CD8-positive, alpha-beta memory T cell (primary cell): ENCODE measurements at regions not wholly inside any gene's neighbourhood (a gene's known extent, or its start where the extent isn't known, plus 50 kb on each side); places are given as distances from the start of the nearest gene placed in this dataset.
A peak's percentile ranks its signal among the peaks of the same experiment; 100 is the strongest.

Source experiments
- CTCF ChIA-PET: fragments of 350-600 bp; sonication (Branson Sonifier 250); formaldehyde crosslinking; loops from one replicate; lab custom pipeline; 2021; ENCODE audit warnings: antibody characterized with exemption; lab: Charles Lee
- POLR2A ChIA-PET: fragments of 350-600 bp; sonication (Branson Sonifier 250); formaldehyde crosslinking; loops from one replicate; lab custom pipeline; 2021; ENCODE audit warnings: antibody characterized with exemption; lab: Charles Lee
- DNase-seq, 5 donors: peaks; one replicate each; pipeline versions ENCODE4 v3.0.0 to v3.0.0-alpha.2; 2020 to 2022; ENCODE audit warnings: mixed read lengths in 1 of 5
- H3K27ac ChIP-seq: one replicate; pipeline ENCODE4 v1.7.0; 2013; ENCODE audit warnings: low read depth, mild to moderate bottlenecking, low read length, moderate library complexity
- H3K27me3 ChIP-seq: 2 replicates; pipeline ENCODE4 v1.7.0; 2013; ENCODE audit warnings: low read length, mild to moderate bottlenecking; ENCODE audit not compliant: insufficient read depth, poor library complexity, severe bottlenecking
- H3K36me3 ChIP-seq: 2 replicates; pipeline ENCODE4 v1.7.0; 2013; ENCODE audit warnings: mild to moderate bottlenecking, low read length, moderate library complexity; ENCODE audit not compliant: insufficient read depth
- H3K4me1 ChIP-seq: 2 replicates; pipeline ENCODE4 v1.7.0; 2013; ENCODE audit warnings: mild to moderate bottlenecking, low read length, moderate library complexity; ENCODE audit not compliant: insufficient read depth
- H3K4me3 ChIP-seq: 2 replicates; pipeline ENCODE4 v1.7.0; 2013; ENCODE audit warnings: mild to moderate bottlenecking, low read length
- H3K9me3 ChIP-seq: 2 replicates; pipeline ENCODE4 v1.7.0; 2013; ENCODE audit warnings: mild to moderate bottlenecking, low read length
- H3K27ac Mint-ChIP-seq, 8 donors: one replicate each; pipeline ENCODE4 v1.8.0; 2020 to 2021; ENCODE audit warnings: mixed read lengths in 8 of 8, mild to moderate bottlenecking in 6 of 8, inconsistent platforms in 3 of 8, moderate library complexity in 3 of 8
- H3K27me3 Mint-ChIP-seq, 2 donors: one replicate each; pipeline ENCODE4 v1.8.0; 2020 to 2021; ENCODE audit warnings: mixed read lengths in 2 of 2, mild to moderate bottlenecking in 1 of 2, moderate library complexity in 1 of 2
- H3K36me3 Mint-ChIP-seq, 3 donors: one replicate each; pipeline ENCODE4 v1.8.0; 2020 to 2021; ENCODE audit warnings: mixed read lengths in 3 of 3, inconsistent platforms in 1 of 3, mild to moderate bottlenecking in 1 of 3
- H3K4me1 Mint-ChIP-seq, 3 donors: one replicate each; pipeline ENCODE4 v1.8.0; 2020 to 2021; ENCODE audit warnings: mixed read lengths in 3 of 3, inconsistent platforms in 1 of 3, mild to moderate bottlenecking in 1 of 3
- H3K4me3 Mint-ChIP-seq, 7 donors: one replicate each; pipeline ENCODE4 v1.8.0; 2020 to 2021; ENCODE audit warnings: mixed read lengths in 7 of 7, mild to moderate bottlenecking in 6 of 7, moderate library complexity in 4 of 7, inconsistent platforms in 2 of 7
- H3K9me3 Mint-ChIP-seq, 5 donors: one replicate each; pipeline ENCODE4 v1.8.0; 2020 to 2022; ENCODE audit warnings: mixed read lengths in 5 of 5, mild to moderate bottlenecking in 3 of 5, moderate library complexity in 2 of 5, inconsistent platforms in 1 of 5

DNA sequence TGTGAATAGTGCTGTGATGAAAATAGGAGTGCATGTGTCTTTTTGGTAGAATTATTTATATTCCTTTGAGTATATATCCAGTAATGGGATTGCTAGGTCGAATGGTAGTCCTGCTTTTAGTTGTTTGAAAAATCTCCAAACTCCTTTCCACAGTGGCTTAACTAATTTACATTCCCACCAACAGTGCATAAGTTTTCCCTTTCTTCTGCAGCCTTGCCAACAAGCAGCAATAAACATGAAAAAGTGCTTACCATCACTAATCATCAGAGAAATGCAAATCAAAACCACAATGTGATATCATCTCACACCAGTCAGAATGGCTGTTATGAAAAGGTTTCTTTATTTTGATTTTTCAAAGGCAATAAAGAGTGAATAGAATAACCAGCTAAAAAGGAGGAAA is 1105.9 kb downstream of the NAALADL2 start:
- Histone ChIP-seq H3K27ac (no peak overlapping the region), H3K9me3 (no peaks in the 10 kb centered on the region), H3K4me3 (no peak overlapping the region), H3K4me1 (no peaks in the 10 kb centered on the region), H3K27me3 (no peaks in the 10 kb centered on the region), H3K36me3 (no peaks in the 10 kb centered on the region)
- DNase-seq: no peak
- CTCF ChIA-PET: no interaction called here
- H3K27ac Mint-ChIP-seq: no peak overlapping the region
- H3K27me3 Mint-ChIP-seq: no peaks in the 10 kb centered on the region
- POLR2A ChIA-PET: no interaction called here
- no peaks in the 10 kb centered on the region for H3K4me1 Mint-ChIP-seq
- no peak overlapping the region for H3K4me3 Mint-ChIP-seq
- H3K9me3 Mint-ChIP-seq: peaks cover 8 to 24% (median 18%) of the 10 kb centered on the region in 5 donors
- no peaks in the 10 kb centered on the region for H3K36me3 Mint-ChIP-seq

DNA sequence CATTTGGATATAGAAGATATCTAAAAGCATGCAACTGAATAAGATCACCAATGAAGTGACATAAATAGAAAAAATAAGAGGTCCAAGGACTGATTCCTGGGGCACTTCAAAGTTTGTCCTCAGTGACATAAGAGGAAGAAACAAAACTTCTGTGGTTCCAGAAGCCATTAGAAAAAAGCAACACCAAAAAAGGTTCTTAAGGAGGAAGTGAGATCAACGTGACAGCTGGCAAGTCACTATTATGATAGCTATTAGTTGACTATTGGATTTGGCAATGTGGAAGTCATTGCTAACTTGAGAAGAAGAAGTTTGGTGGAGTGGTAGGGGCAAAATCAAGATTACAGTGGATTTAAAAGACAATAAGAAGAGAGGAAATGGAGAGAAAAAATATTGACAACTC is 1098.3 kb downstream of the NAALADL2 start:
- H3K4me3 ChIP-seq: no peak overlapping the region
- Mint-ChIP-seq H3K36me3 (no peaks in the 10 kb centered on the region), H3K27ac (peak overlapping the region in 1 of 8 donors; percentile 23), H3K27me3 (no peaks in the 10 kb centered on the region), H3K4me1 (no peaks in the 10 kb centered on the region), H3K9me3 (peaks cover 2 to 16% (median 9%) of the 10 kb centered on the region in 5 donors), H3K4me3 (no peak overlapping the region)
- POLR2A ChIA-PET: no interaction called here
- no peaks in the 10 kb centered on the region for H3K9me3 ChIP-seq
- H3K27me3 ChIP-seq: no peaks in the 10 kb centered on the region
- CTCF ChIA-PET: no interaction called here
- DNase-seq: no peak
- no peaks in the 10 kb centered on the region for H3K4me1 ChIP-seq
- no peak overlapping the region for H3K27ac ChIP-seq
- H3K36me3 ChIP-seq: no peaks in the 10 kb centered on the region

DNA sequence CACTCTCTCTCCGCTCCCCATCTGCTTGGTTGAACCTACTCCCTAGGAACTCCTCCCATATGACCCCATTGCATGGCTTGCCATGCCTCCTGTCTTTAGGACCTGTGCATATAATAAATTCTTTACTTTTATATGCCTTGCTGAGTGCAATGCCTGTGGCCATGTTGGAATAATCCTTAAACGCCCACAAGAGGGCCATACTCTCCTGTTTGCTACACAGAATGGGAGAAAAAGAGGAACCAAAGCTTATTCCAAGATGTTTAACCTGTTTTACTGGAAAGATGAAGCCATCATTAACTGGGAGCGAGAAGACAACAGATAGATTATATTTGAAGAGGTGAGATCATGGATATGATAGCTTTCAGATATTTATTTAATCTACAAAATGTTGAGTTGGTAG is 1097.8 kb downstream of the NAALADL2 start:
- ChIA-PET POLR2A (no interaction called here), CTCF (no interaction called here)
- Mint-ChIP-seq H3K36me3 (no peaks in the 10 kb centered on the region), H3K4me1 (no peaks in the 10 kb centered on the region), H3K9me3 (peaks cover 2 to 16% (median 9%) of the 10 kb centered on the region in 5 donors), H3K4me3 (no peak overlapping the region), H3K27me3 (no peaks in the 10 kb centered on the region), H3K27ac (no peak overlapping the region)
- no peaks in the 10 kb centered on the region for H3K27me3 ChIP-seq
- no peaks in the 10 kb centered on the region for H3K36me3 ChIP-seq
- no peak overlapping the region for H3K27ac ChIP-seq
- no peaks in the 10 kb centered on the region for H3K4me1 ChIP-seq
- no peak for DNase-seq
- H3K4me3 ChIP-seq: no peak overlapping the region
- H3K9me3 ChIP-seq: no peaks in the 10 kb centered on the region

DNA sequence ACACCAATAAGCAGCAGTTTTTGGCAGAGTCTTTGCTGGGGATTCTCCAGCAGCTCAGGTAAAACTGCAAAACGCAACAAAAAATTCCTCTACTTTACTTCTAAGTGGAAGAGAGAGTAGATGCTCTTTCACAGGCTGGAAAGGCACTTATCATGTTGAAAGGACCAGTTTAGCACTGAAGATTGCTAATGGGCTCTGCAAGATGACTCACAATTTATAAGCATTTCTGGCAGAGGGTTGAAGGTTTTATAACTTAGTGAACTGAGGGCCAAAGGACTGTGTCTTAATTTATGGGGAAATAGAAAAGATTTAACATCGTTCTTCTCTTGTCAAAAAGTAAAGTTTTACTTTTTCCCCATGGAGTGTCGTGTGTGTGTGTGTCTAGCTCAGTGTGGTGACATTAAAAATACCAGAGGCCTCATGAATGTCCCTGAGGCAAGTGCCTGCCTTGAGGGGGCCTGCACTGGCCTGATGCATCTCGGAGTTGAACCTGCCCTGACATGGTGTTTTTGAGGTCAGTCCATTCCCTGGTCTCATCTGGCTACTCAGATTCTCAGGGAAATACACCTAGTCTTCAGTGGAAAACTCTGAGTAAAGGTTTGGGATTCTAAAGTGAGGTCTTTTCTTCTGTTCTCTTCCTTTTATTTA is 1092.0 kb downstream of the NAALADL2 start:
- no peaks in the 10 kb centered on the region for H3K9me3 ChIP-seq
- H3K4me1 ChIP-seq: no peaks in the 10 kb centered on the region
- DNase-seq: no peak
- Mint-ChIP-seq H3K27me3 (no peaks in the 10 kb centered on the region), H3K27ac (no peak overlapping the region), H3K4me1 (no peaks in the 10 kb centered on the region), H3K36me3 (no peaks in the 10 kb centered on the region), H3K4me3 (no peak overlapping the region), H3K9me3 (peaks cover 2 to 25% (median 6%) of the 10 kb centered on the region in 5 donors)
- H3K36me3 ChIP-seq: no peaks in the 10 kb centered on the region
- ChIA-PET CTCF (no interaction called here), POLR2A (no interaction called here)
- no peak overlapping the region for H3K4me3 ChIP-seq
- H3K27me3 ChIP-seq: no peaks in the 10 kb centered on the region
- no peak overlapping the region for H3K27ac ChIP-seq

DNA sequence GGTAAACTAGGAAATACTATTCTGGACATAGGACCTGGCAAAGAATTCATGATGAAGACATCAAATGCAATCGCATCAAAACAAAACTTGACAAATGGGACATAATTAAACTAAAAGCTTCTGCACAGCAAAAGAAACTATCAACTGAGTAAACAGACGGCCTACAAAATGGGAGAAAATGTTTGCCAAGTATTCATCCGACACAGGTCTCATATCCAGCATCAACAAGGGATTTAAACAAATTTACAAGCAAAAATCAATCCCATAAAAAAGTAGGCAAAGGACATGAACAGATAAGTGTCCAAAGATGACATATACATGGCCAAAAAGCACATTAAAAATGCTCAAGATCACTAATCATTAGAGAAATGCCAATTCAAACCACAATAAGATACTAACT is 1088.9 kb downstream of the NAALADL2 start:
- POLR2A ChIA-PET: no interaction called here
- DNase-seq: no peak
- peaks cover 4 to 47% (median 11%) of the 10 kb centered on the region in 5 donors for H3K9me3 Mint-ChIP-seq
- no peaks in the 10 kb centered on the region for H3K4me1 Mint-ChIP-seq
- H3K4me3 Mint-ChIP-seq: no peak overlapping the region
- CTCF ChIA-PET: no interaction called here
- H3K27ac Mint-ChIP-seq: no peak overlapping the region
- H3K4me1 ChIP-seq: no peaks in the 10 kb centered on the region
- H3K27me3 Mint-ChIP-seq: no peaks in the 10 kb centered on the region
- H3K27ac ChIP-seq: no peak overlapping the region
- H3K9me3 ChIP-seq: no peaks in the 10 kb centered on the region
- no peaks in the 10 kb centered on the region for H3K36me3 Mint-ChIP-seq
- H3K27me3 ChIP-seq: no peaks in the 10 kb centered on the region
- no peak overlapping the region for H3K4me3 ChIP-seq
- H3K36me3 ChIP-seq: no peaks in the 10 kb centered on the region

DNA sequence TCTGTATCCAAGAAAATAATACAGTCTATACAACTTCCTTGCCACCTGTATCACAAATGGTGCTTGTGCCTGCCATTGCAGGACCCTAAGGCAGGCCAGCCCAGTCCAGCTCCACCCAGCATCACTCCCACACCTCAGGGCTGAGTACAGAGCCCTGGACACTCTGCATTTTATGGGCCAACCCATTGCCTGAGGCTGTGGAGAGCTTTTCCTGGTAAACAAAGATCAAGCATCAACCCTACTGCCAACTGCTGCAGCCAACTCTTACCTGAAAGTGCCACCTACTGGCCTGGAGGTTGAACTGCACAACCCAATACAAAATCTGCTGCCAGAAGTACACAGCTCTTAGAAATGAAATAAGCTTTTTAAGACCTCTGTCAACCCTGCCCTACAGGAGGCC is 1082.2 kb downstream of the NAALADL2 start:
- H3K27ac ChIP-seq: no peak overlapping the region
- H3K9me3 Mint-ChIP-seq: peaks cover 9 to 44% (median 23%) of the 10 kb centered on the region in 5 donors
- ChIA-PET POLR2A (no interaction called here), CTCF (no interaction called here)
- H3K4me3 Mint-ChIP-seq: no peak overlapping the region
- H3K27ac Mint-ChIP-seq: no peak overlapping the region
- no peaks in the 10 kb centered on the region for H3K4me1 ChIP-seq
- no peaks in the 10 kb centered on the region for H3K4me1 Mint-ChIP-seq
- no peaks in the 10 kb centered on the region for H3K27me3 ChIP-seq
- no peaks in the 10 kb centered on the region for H3K36me3 ChIP-seq
- no peak for DNase-seq
- peaks cover 3% of the 10 kb centered on the region for H3K9me3 ChIP-seq
- H3K4me3 ChIP-seq: no peak overlapping the region
- peaks cover 0 to 3% (median 0%) of the 10 kb centered on the region in 3 donors for H3K36me3 Mint-ChIP-seq
- peaks cover 0 to 2% of the 10 kb centered on the region in 2 donors for H3K27me3 Mint-ChIP-seq

DNA sequence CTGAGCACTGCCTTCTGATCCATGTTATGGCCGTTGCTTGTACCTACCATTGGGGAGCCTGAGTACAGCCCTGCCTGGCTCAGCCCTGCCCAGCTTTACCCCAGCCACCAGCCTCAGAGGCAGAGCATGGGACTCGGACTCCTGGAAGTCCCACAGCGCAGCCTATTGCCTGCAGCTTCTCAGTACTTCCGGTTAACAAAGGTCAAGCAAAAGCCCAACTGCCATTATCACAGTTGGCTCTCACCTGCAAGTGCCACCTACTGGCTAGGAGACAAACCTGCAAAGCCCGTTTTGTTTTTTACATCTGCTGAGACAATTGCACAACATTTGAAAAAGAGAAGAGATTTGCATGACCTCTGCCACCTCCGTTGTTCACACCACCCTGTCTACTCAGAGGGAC is 1081.7 kb downstream of the NAALADL2 start:
- Histone ChIP-seq H3K36me3 (no peaks in the 10 kb centered on the region), H3K9me3 (peaks cover 3% of the 10 kb centered on the region), H3K4me3 (no peak overlapping the region), H3K27ac (no peak overlapping the region), H3K27me3 (no peaks in the 10 kb centered on the region), H3K4me1 (no peaks in the 10 kb centered on the region)
- no peak overlapping the region for H3K27ac Mint-ChIP-seq
- ChIA-PET POLR2A (no interaction called here), CTCF (no interaction called here)
- DNase-seq: no peak
- peaks cover 0 to 3% (median 0%) of the 10 kb centered on the region in 3 donors for H3K36me3 Mint-ChIP-seq
- H3K4me1 Mint-ChIP-seq: no peaks in the 10 kb centered on the region
- no peak overlapping the region for H3K4me3 Mint-ChIP-seq
- peaks cover 8 to 42% (median 23%) of the 10 kb centered on the region in 5 donors for H3K9me3 Mint-ChIP-seq
- peaks cover 0 to 2% of the 10 kb centered on the region in 2 donors for H3K27me3 Mint-ChIP-seq

DNA sequence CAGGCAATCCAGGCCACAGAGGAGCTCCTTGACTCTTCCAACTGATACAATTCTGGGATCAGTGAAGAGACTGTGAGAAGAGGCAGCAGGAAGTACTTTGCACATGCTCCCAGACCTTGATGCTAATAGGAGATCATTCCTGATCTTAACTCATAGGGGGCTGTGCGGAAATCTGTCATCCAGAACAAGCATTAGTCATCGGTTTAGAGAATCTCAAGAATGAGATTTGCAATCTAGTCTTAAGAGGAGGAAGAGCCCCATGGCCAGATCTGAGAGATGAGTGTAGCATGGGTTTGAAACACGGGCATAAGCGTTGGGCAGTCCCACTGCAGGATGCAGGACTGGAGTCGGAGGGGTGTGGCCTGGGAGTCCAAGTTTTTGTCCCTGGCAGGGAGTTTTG is 1081.1 kb downstream of the NAALADL2 start:
- no peaks in the 10 kb centered on the region for H3K27me3 ChIP-seq
- Mint-ChIP-seq H3K36me3 (peaks cover 0 to 3% (median 0%) of the 10 kb centered on the region in 3 donors), H3K4me3 (no peak overlapping the region), H3K27me3 (peaks cover 0 to 2% of the 10 kb centered on the region in 2 donors), H3K9me3 (peaks cover 10 to 37% (median 23%) of the 10 kb centered on the region in 5 donors), H3K27ac (no peak overlapping the region), H3K4me1 (no peaks in the 10 kb centered on the region)
- peaks cover 3% of the 10 kb centered on the region for H3K9me3 ChIP-seq
- no peaks in the 10 kb centered on the region for H3K4me1 ChIP-seq
- POLR2A ChIA-PET: no interaction called here
- no peaks in the 10 kb centered on the region for H3K36me3 ChIP-seq
- no peak for DNase-seq
- H3K4me3 ChIP-seq: no peak overlapping the region
- CTCF ChIA-PET: no interaction called here
- no peak overlapping the region for H3K27ac ChIP-seq
